ENCODE measurements at regions not wholly inside any gene's neighbourhood (a gene's known extent, or its start where the extent isn't known, plus 50 kb on each side); places are given as distances from the start of the nearest gene placed in this dataset.

DNA sequence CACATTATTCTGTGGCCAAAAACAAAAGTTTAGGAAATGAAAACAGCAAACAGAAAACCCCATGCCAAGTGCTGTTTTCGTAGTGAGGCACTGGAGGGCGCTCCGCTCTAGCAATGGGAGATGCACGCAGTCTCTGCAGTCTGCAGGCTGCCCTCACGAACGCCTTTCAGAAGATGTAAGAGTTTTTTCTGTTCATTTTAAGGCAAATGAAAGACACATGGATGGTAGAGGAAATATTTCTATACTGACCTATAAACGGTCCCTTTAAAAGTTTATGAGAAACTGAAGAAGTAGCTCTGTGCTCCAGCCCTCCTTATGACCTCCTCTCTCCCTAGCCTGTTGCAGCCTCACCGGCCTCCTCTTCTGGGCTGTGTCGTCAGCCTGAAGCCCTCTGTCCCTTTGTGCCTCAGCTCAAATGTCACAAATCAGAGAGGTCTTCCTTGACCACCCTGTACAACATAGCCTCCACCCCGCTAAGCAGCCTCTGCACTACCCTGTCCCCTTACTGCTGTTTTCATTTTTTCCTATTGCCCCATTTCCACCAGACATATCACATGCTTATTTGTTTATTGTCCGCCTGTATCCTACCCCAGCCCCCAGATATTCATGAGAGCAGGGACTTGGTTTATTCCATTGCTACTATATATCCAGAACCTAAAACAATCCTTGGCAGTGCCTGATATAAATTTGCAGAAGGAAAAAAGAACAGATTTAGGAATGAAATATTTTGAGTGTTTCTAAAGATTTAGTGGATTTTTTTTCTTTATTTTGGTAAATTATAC, 116.4 kb downstream of the TM9SF2 start:
- peak; percentile 82 for TF ChIP-seq CTCF (IDR thresholded peaks at IDR 0.05; ENCODE audit: low read depth, low read length)
- H3K4me3 ChIP-seq (replicated peaks in 1 of 2; ENCODE audit: low read depth in 2 of 2, low read length in 2 of 2): no peak overlapping the region
- peak; percentile 66 to 73 for DNase-seq (ENCODE audit: low read depth in 2 of 2)

DNA sequence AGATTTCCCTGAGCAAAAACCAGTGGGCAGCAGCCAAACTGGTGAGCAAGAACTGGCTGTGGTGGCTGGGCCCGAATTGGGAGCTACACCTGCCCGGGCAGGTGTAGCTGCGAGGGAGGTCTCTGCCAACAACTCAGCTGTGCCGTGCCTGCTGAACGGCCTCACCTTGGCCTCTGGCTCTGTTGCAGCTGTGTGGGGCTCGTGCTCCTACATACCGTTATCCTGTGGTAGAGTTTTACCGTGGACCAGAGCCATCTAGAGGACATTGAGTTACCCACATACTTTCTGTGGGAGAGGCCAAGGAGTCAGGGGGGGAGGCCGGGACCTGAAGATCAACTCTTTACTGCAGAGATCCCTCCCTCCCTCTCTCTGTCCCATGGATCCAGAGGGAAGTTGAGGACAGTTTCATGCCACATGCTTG, 113.2 kb downstream of the TM9SF2 start:
- TF ChIP-seq CTCF (IDR thresholded peaks at IDR 0.05; ENCODE audit: low read depth, low read length): peak; percentile 26
- H3K4me3 ChIP-seq (replicated peaks in 1 of 2; ENCODE audit: low read depth in 2 of 2, low read length in 2 of 2): no peak overlapping the region
- peak; percentile 25 to 27 for DNase-seq (ENCODE audit: low read depth in 2 of 2)

All from cardiac fibroblast (primary cell).